Body of pancreas (tissue), 4 donors: ENCODE measurements at regions not wholly inside any gene's neighbourhood (a gene's known extent, or its start where the extent isn't known, plus 50 kb on each side); places are given as distances from the start of the nearest gene placed in this dataset.
"Not testable (repeated sequence)": the region's sequence is repeated elsewhere in the genome, so short reads cannot be mapped to it uniquely, and the experiment has no call there.

Source experiments
- ATAC-seq: fragments of 150-250 bp; one replicate; pipeline ENCODE4 v1.9.1; 2016
- DNase-seq, 4 donors: peaks; one replicate each; pipeline ENCODE4 v3.0.0-alpha.2; 2019
- H3K27ac ChIP-seq, 4 donors: fragments of 200-600 bp; sonication (generic); 1 replicate in 3 of 4; 2 replicates in 1 of 4; pipeline versions ENCODE4 v1.5.1 to v1.6.1; 2016 to 2019; ENCODE audit warnings: mild to moderate bottlenecking in 1 of 4, mixed read lengths in 1 of 4, moderate library complexity in 1 of 4
- H3K27me3 ChIP-seq, 2 donors: fragments of 200-600 bp; sonication (generic); one replicate each; pipeline ENCODE4 v1.6.0; 2016; ENCODE audit warnings: mild to moderate bottlenecking in 1 of 2
- H3K36me3 ChIP-seq, 2 donors: fragments of 200-600 bp; sonication (generic); replicated peaks in 1 of 2; 2 replicates each; pipeline ENCODE4 v1.5.1; 2016; ENCODE audit warnings: low read depth in 2 of 2; ENCODE audit not compliant: insufficient read depth in 1 of 2
- H3K4me1 ChIP-seq: fragments of 200-600 bp; sonication (generic); one replicate; pipeline ENCODE4 v1.6.0; 2016
- H3K4me3 ChIP-seq, 2 donors: fragments of 200-600 bp; sonication (generic); 1 replicate in 1 of 2; 2 replicates in 1 of 2; pipeline ENCODE4 v1.5.1; 2016 to 2019
- H3K9me3 ChIP-seq, 3 donors: fragments of 200-600 bp; sonication (generic); 1 replicate in 2 of 3; 2 replicates in 1 of 3; pipeline ENCODE4 v1.5.1; 2016
- POLR2A ChIP-seq, 3 donors: fragments of 450-650 bp; IDR thresholded peaks; one replicate each; pipeline ENCODE4 v1.6.1; 2016; ENCODE audit warnings: antibody characterized with exemption in 3 of 3, mild to moderate bottlenecking in 2 of 3
- WGBS, 2 donors: methylation state at CpG; one replicate each; pipeline ENCODE4 v1.1.5; 2017; 5-methylcytosine and 5-hydroxymethylcytosine counted together
- intact Hi-C: fragments of 100-400 bp; cut with DNase I; formaldehyde crosslinking; loops from one replicate; pipeline ENCODE4 v1.15.1; 2023
- TF ChIP-seq, protein P1 (sequence below), 7 experiments: fragments of 450-650 bp in 4 of 7; fragments of 200-600 bp in 3 of 7; sonication (generic) in 3 of 7; IDR thresholded peaks; one replicate each; pipeline ENCODE4 v1.5.1; 2016 to 2019; ENCODE audit warnings: antibody characterized with exemption in 7 of 7

DNA sequence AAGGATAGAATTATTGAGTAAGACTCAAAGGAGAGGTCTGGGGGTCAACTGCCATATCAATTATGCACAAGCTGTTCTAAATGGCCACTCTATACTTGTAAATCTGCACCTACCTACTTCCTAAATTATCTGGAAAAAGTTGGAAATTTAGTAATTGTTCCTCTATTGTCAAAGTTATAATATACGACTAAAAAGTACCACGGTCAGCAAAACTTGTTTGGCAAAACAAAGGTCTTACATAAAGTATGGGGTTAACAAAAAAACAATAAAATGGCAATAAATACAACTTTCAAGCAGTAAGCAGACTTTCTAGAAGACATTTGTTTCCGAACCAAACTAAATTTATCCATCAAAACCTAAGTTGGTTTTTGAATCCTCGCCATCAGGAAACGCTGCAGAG is 309.7 kb downstream of the FRK start:
- intact Hi-C loops, result no loop called here
- DNase-seq (no peak), ATAC-seq (no peak)
- Histone ChIP-seq H3K27me3 (no peaks in the 10 kb centered on the region), H3K4me1 (no peaks in the 10 kb centered on the region), H3K4me3 (no peak overlapping the region), H3K27ac (no peak overlapping the region), H3K36me3 (no peaks in the 10 kb centered on the region), H3K9me3 (no peaks in the 10 kb centered on the region)
- TF ChIP-seq, protein P1, sequence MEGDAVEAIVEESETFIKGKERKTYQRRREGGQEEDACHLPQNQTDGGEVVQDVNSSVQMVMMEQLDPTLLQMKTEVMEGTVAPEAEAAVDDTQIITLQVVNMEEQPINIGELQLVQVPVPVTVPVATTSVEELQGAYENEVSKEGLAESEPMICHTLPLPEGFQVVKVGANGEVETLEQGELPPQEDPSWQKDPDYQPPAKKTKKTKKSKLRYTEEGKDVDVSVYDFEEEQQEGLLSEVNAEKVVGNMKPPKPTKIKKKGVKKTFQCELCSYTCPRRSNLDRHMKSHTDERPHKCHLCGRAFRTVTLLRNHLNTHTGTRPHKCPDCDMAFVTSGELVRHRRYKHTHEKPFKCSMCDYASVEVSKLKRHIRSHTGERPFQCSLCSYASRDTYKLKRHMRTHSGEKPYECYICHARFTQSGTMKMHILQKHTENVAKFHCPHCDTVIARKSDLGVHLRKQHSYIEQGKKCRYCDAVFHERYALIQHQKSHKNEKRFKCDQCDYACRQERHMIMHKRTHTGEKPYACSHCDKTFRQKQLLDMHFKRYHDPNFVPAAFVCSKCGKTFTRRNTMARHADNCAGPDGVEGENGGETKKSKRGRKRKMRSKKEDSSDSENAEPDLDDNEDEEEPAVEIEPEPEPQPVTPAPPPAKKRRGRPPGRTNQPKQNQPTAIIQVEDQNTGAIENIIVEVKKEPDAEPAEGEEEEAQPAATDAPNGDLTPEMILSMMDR (IDR thresholded peaks at IDR 0.05), result no peak
- no peak for TF ChIP-seq POLR2A (IDR thresholded peaks at IDR 0.05)
- 75 to 77% methylated on average over 5 of the region's 5 CpGs for WGBS, 2 donors

DNA sequence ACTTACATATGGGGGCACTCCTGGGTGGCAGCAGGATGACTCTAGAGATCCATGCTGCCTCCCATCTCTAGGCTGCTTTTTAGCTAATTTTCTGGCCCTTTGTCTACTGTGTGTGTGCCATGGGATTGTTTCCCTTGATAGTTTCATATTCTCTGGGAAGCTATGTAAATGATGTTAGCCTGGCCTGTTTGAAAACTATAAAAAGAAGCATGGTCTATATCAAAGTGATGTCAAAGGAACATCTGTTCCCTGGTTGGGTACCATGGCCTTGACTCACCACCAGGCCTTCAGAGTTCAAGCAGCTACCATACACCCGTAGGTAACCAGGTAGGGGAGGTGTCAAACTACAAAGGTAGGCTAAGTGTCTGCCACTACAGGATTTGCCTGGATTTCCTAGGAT is 310.4 kb downstream of the FRK start:
- H3K36me3 ChIP-seq, result no peaks in the 10 kb centered on the region
- TF ChIP-seq, protein P1 (IDR thresholded peaks at IDR 0.05), result no peak
- TF ChIP-seq POLR2A (IDR thresholded peaks at IDR 0.05), result no peak
- no peaks in the 10 kb centered on the region for H3K27me3 ChIP-seq
- 87 to 94% methylated on average over 1 of the region's 1 CpG for WGBS, 2 donors
- no peak overlapping the region for H3K4me3 ChIP-seq
- no peaks in the 10 kb centered on the region for H3K4me1 ChIP-seq
- no peaks in the 10 kb centered on the region for H3K9me3 ChIP-seq
- DNase-seq (no peak), ATAC-seq (no peak)
- no peak overlapping the region for H3K27ac ChIP-seq
- intact Hi-C loops, result no loop called here

DNA sequence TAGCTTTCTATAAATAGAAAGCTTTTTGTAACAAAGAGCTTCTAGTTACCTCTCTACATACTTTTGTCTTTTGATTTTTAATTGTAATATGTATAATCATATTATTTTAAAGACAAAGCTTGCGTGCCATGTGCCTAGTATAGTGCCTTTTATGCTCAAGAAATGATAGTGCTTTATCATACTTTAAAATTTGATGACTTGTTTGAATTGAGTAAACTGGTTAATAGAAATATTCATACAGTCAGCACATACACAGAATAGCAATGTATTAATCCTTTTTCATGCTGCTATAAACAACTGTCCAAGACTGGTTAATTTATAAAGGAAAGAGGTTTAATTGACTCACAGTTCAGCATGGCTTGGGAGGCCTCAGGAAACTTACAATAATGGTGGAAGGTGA is 313.0 kb downstream of the FRK start:
- TF ChIP-seq POLR2A (IDR thresholded peaks at IDR 0.05), result no peak
- TF ChIP-seq, protein P1 (IDR thresholded peaks at IDR 0.05), result no peak
- Histone ChIP-seq H3K9me3 (no peaks in the 10 kb centered on the region), H3K36me3 (no peaks in the 10 kb centered on the region), H3K27me3 (no peaks in the 10 kb centered on the region), H3K4me1 (no peaks in the 10 kb centered on the region), H3K4me3 (no peak overlapping the region), H3K27ac (no peak overlapping the region)
- 0% methylated on average over 1 of the region's 1 CpG for WGBS, 2 donors
- intact Hi-C loops, result no loop called here
- DNase-seq (no peak), ATAC-seq (no peak)

DNA sequence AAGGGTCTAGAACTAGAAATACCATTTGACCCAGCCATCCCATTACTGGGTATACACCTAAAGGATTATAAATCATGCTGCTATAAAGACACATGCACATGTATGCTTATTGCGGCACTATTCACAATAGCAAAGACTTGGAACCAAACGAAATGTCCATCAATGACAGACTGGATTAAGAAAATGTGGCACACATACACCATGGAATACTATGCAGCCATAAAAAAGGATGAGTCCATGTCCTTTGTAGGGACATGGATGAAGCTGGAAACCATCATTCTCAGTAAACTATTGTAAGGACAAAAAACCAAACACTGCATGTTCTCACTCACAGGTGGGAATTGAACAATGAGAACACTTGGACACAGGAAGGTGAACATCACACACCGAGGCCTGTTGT is 314.1 kb downstream of the FRK start:
- ATAC-seq, intact Hi-C loops, H3K4me1 ChIP-seq, H3K27ac ChIP-seq, H3K4me3 ChIP-seq, H3K27me3 ChIP-seq, DNase-seq, H3K9me3 ChIP-seq, H3K36me3 ChIP-seq: not testable (repeated sequence)
- WGBS, 2 donors, result 76 to 77% methylated on average over 3 of the region's 3 CpGs

DNA sequence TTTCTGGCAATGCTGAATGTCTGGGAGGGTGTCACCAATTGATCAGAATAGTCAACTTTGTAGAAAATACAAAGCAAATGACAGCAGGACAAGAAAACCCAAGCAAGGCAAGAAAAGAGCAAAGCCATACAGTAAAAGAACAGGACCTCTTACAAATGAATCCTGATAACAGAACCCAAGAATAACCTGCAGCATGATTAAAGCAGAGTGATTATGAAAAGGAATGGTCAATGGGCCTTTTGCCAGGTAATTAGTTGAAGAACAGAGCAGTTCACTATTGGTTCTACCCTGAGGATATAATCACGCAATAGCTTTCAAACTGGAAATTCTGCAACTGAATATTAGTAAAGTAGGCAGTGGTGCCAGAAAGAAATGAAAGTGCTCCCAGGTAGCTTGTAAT is 319.8 kb downstream of the FRK start:
- no peaks in the 10 kb centered on the region for H3K9me3 ChIP-seq
- no peaks in the 10 kb centered on the region for H3K27me3 ChIP-seq
- H3K4me3 ChIP-seq, result no peak overlapping the region
- WGBS, 2 donors, result 60 to 64% methylated on average over 1 of the region's 1 CpG
- no peak for DNase-seq
- intact Hi-C loops, result no loop called here
- no peaks in the 10 kb centered on the region for H3K4me1 ChIP-seq
- ATAC-seq, result no peak
- H3K36me3 ChIP-seq, result no peaks in the 10 kb centered on the region
- no peak overlapping the region for H3K27ac ChIP-seq
- TF ChIP-seq, protein P1 (IDR thresholded peaks at IDR 0.05), result no peak
- no peak for TF ChIP-seq POLR2A (IDR thresholded peaks at IDR 0.05)
